B cell (primary cell): ENCODE measurements at regions not wholly inside any gene's neighbourhood (a gene's known extent, or its start where the extent isn't known, plus 50 kb on each side); places are given as distances from the start of the nearest gene placed in this dataset.

Source experiments
- EZH2 ChIP-seq: IDR thresholded peaks from 2 replicates; pipeline ENCODE4 v1.6.1; 2012; ENCODE audit warnings: borderline replicate concordance, low read depth, mild to moderate bottlenecking, moderate library complexity, low read length; ENCODE audit not compliant: insufficient read depth, poor library complexity, severe bottlenecking
- TF ChIP-seq, protein P1 (sequence below): fragments of 200-600 bp; IDR thresholded peaks from one replicate; pipeline ENCODE4 v1.8.0; 2022; ENCODE audit warnings: antibody characterized with exemption, mild to moderate bottlenecking

DNA sequence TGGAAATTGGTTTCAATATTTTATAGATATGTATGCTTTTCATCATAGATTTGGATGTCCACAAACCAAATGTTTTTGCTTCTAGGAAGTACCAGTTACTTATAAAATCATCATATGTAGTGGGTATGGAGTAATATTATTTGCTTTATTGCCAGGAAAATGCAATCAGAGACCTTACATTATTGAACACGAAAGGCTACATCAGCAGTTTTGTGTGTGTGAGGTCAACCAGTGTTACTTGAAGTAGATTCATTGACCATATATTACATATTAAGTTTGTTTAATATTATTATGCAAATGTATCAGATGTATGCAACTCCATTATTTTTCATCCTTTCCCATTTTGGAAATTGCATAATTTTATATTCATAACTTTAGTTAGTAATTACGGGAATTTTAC, 219.1 kb upstream of the MMADHC start:
- TF ChIP-seq, protein P1, sequence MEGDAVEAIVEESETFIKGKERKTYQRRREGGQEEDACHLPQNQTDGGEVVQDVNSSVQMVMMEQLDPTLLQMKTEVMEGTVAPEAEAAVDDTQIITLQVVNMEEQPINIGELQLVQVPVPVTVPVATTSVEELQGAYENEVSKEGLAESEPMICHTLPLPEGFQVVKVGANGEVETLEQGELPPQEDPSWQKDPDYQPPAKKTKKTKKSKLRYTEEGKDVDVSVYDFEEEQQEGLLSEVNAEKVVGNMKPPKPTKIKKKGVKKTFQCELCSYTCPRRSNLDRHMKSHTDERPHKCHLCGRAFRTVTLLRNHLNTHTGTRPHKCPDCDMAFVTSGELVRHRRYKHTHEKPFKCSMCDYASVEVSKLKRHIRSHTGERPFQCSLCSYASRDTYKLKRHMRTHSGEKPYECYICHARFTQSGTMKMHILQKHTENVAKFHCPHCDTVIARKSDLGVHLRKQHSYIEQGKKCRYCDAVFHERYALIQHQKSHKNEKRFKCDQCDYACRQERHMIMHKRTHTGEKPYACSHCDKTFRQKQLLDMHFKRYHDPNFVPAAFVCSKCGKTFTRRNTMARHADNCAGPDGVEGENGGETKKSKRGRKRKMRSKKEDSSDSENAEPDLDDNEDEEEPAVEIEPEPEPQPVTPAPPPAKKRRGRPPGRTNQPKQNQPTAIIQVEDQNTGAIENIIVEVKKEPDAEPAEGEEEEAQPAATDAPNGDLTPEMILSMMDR = no peak
- no peak for TF ChIP-seq EZH2
